ENCODE measurements at regions not wholly inside any gene's neighbourhood (a gene's known extent, or its start where the extent isn't known, plus 50 kb on each side); places are given as distances from the start of the nearest gene placed in this dataset.

- CTCF ChIA-PET = no interaction called here
- Histone ChIP-seq H3K4me3 (ENCODE audit: low read depth in 2 of 2, low read length in 2 of 2) (no peak overlapping the region), H3K27ac (ENCODE audit: low read length) (no peak overlapping the region), H3K27me3 (ENCODE audit: control insufficient read depth, insufficient read depth, low read length) (no peaks in the 10 kb centered on the region), H3K36me3 (ENCODE audit: control insufficient read depth, insufficient read depth, low read length) (no peaks in the 10 kb centered on the region), H3K9me3 (ENCODE audit: control insufficient read depth, insufficient read depth, low read depth, low read length) (no peaks in the 10 kb centered on the region), H3K4me1 (ENCODE audit: control insufficient read depth, insufficient read depth, low read length) (no peaks in the 10 kb centered on the region)
- BruUV-seq (replicated peaks) = no TSS peak
- intact Hi-C loops (cut with micrococcal nuclease; ENCODE audit: unreplicated experiment) = no loop called here
- ATAC-seq (no peak), DNase-seq (ENCODE audit: low read depth, low spot score) (no peak)
- POLR2A ChIA-PET = no interaction called here
- TF ChIP-seq REST (IDR thresholded peaks at IDR 0.05; ENCODE audit: insufficient read depth in 1 of 2, low read depth in 2 of 2, low read length in 1 of 2) = no peak
- in situ Hi-C loops (cut with HindIII; ENCODE audit: low pct_unique_long_range_greater_than_20kb, low sequenced_read_pairs) = no loop called here
Observed at GRCh38 chr11:42006766-42007165, 547.3 kb upstream of the LRRC4C start.

GRCh38 chr11:42012271-42012670 is 552.8 kb upstream of the LRRC4C start:
- BruUV-seq (replicated peaks) = no TSS peak

More at GRCh38 chr11:42012271-42012670, 552.8 kb upstream of the LRRC4C start:
- TF ChIP-seq TCF7L2 (IDR thresholded peaks at IDR 0.05; ENCODE audit: low read depth, low read length) (no peak), POLR2AphosphoS5 (IDR thresholded peaks at IDR 0.05; ENCODE audit: low read depth, low read length) (no peak), SIN3A (IDR thresholded peaks at IDR 0.05; ENCODE audit: borderline replicate concordance, insufficient read depth, low read depth, low read length) (no peak), CTCF (IDR thresholded peaks at IDR 0.05) (no peak), REST (IDR thresholded peaks at IDR 0.05; ENCODE audit: insufficient read depth in 1 of 2, low read depth in 2 of 2, low read length in 1 of 2) (no peak)
- Histone ChIP-seq H3K4me3 (ENCODE audit: low read depth in 2 of 2, low read length in 2 of 2) (no peak overlapping the region), H3K27ac (ENCODE audit: low read length) (no peak overlapping the region), H3K27me3 (ENCODE audit: control insufficient read depth, insufficient read depth, low read length) (no peaks in the 10 kb centered on the region), H3K9me3 (ENCODE audit: control insufficient read depth, insufficient read depth, low read depth, low read length) (no peaks in the 10 kb centered on the region), H3K36me3 (ENCODE audit: control insufficient read depth, insufficient read depth, low read length) (no peaks in the 10 kb centered on the region), H3K4me1 (ENCODE audit: control insufficient read depth, insufficient read depth, low read length) (no peaks in the 10 kb centered on the region)
- CTCF ChIA-PET = no interaction called here
- intact Hi-C loops (cut with micrococcal nuclease; ENCODE audit: unreplicated experiment) (no loop called here), in situ Hi-C loops (cut with HindIII; ENCODE audit: low pct_unique_long_range_greater_than_20kb, low sequenced_read_pairs) (no loop called here)
- no peak for DNase-seq (ENCODE audit: low read depth, low spot score)
- POLR2A ChIA-PET = no interaction called here
- no peak for ATAC-seq

Data from Panc1 (cell line).